Right kidney (tissue), 1 donor: ENCODE measurements at regions not wholly inside any gene's neighbourhood (a gene's known extent, or its start where the extent isn't known, plus 50 kb on each side); places are given as distances from the start of the nearest gene placed in this dataset.
"Not testable (repeated sequence)": the region's sequence is repeated elsewhere in the genome, so short reads cannot be mapped to it uniquely, and the experiment has no call there.

Source experiments
- DNase-seq: peaks from one replicate; pipeline ENCODE4 v3.0.0-alpha.2; 2016

- no peak for DNase-seq
These were observed 262.0 kb upstream of the PIK3C3 start for GRCh38 chr18:41693008-41693407.

- no peak for DNase-seq
These were observed 264.5 kb upstream of the PIK3C3 start for GRCh38 chr18:41690332-41691127.

DNA sequence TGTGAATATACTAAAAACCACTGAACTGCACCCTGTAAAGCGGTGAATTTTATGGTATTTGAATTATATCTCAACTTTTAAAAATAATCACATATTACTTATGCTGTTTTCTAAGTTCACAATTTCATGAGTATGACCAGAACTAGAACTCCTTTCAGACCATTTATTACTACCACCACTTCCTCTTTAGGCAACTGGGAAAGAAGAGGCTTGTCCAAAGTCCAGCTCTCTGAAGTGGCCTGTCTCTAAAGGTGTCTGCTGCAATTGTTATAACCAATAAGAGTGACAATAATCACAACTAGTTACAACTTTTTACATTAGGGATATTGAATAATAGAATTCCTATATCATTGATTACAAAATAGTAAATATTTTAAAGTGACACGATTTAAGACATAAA lies 267.9 kb upstream of the PIK3C3 start:
- DNase-seq, result no peak

DNA sequence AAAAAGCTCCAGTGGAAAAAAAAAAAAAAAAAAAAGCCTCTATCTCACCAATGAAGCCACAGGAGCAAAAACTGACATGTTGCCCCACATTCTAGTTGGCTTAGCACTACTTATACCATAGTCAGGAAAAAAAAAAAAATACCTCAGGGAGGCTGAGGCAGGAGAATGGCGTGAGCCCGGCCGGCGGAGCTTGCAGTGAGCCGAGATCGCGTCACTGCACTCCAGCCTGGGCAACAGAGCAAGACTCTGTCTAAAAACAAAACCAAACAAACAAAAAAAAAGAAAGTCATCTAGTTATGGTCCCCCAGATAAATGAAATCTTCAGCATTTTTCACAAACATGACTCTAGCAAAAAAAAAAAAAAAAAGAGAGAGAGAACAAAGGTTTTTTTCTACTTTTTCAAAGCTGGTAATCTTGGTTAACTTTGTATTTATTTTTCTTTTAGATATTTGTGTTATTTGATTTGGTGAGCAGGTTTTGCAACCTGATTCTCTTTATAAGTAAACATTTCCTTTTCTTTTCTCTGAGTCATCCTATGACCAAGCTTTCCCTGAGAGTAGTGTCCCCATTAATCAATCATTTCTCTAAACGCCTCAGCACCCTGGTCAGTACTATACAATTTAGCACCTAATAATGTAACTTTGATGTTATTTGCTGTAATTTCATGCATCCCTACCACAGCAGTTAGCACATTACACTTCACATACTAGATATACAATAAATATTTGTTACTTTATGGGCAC lies 273.7 kb upstream of the PIK3C3 start:
- no peak for DNase-seq

- no peak for DNase-seq
These were observed 280.5 kb upstream of the PIK3C3 start for GRCh38 chr18:41674506-41674905.

DNA sequence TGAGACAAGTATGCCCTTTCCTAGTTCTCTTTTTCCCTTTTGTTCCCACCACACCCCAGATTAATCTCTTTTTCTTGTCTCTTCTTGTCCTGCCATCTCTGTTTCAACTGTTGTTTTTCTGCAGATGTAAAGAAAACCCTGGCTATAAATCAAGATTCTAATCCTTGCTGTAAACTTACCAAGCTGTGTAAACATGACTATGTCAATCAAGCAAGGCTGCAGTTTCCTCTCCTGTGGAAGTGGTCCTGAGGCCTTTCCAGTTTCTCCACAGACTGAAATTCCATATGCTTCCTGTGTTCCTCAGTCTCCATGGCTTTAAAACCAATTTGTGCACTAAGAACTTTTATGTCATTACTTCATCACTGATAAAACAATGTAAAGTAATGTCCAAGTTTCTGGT lies 288.8 kb upstream of the PIK3C3 start:
- no peak for DNase-seq

GRCh38 chr18:41665210-41665609 lies 289.8 kb upstream of the PIK3C3 start:
- DNase-seq, result no peak

DNA sequence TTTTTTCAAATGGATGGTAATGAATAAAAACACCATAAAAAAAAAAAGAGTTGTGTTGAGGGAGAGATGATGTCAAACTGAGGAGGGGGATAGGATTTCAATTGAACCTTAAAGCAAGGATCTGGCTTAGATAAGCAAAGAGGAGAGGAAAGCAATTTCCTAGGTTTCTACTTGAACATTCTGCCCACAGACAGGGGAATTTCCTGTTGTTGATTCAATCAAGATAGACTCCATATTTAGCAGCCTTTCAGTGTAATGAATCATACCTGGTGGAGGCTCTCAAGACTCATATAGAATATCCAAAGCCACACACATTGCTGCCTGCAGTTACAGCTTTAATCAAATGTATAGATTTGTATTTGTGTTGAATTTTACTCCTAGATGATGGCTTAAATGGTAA lies 294.4 kb upstream of the PIK3C3 start:
- DNase-seq, result no peak

DNA sequence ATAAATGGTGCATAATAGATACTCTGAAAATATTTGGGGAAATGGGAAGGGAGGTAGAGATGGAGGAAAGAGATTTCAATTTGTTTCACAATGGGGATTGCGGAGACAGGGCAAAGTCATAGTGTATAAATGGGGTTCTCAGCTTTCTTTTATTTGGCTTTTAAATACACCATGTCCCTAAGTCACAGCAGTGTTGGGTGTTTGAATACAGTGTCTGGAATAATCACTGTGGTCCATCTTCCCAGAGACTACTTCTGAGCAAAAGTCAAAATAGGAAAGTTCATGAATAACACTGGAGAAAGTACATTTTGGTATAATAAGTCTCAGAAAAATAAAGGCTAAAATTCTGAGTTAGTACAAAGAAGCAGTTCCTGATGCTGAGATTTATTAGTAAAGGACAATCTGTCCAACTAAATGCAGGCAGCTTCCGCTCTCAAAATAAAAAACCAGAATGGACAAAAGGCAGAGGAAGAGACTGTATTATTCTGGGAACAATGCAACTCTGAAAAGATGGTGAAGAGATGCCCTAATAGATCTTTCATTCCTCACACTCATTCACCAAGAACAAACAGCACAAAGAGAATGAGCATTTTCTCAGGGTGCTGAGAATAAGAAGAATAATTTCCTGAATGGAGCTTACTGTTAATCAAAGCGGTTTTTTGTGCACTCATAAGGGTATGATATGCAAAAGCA lies 295.4 kb upstream of the PIK3C3 start:
- no peak for DNase-seq

DNA sequence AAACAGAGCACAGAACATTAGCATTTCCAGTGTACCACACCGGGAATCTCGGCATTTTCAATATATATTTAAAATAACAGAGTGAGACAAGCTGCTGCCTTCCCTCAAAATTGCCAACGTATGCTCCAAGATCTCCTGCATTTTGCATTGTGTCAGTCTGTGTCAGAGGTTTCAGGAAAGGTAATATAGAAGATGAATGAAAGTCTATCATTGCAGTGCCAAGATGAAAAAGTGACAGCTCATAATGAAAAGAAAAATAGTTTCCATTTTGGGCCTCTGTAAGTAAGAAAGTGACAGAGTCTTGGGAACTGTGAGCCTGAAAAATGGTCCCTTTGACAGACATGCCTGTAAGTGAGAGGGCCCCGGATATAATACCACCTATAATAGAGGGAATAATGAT lies 297.8 kb upstream of the PIK3C3 start:
- DNase-seq, result no peak

GRCh38 chr18:41655074-41655473 lies 300.0 kb upstream of the PIK3C3 start:
- no peak for DNase-seq

DNA sequence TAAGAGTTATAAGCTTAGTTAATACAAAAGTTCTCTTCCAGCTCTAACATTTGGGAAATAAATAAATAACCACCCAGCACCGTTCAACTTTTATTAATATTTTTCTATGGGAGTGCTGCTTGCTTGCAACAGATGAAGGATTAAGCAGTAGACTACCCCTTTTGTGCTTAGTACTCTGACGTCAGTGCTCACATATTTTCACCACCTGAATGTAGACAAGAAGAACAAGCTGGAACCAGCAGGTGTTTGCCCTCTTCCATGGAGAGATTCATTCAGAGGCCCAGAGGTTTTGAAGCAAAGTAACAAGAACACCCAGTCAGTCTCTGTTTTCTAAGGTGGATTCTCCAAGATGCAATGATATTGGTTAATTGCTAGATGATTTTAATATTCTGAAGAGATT lies 307.1 kb upstream of the PIK3C3 start:
- no peak for DNase-seq

DNA sequence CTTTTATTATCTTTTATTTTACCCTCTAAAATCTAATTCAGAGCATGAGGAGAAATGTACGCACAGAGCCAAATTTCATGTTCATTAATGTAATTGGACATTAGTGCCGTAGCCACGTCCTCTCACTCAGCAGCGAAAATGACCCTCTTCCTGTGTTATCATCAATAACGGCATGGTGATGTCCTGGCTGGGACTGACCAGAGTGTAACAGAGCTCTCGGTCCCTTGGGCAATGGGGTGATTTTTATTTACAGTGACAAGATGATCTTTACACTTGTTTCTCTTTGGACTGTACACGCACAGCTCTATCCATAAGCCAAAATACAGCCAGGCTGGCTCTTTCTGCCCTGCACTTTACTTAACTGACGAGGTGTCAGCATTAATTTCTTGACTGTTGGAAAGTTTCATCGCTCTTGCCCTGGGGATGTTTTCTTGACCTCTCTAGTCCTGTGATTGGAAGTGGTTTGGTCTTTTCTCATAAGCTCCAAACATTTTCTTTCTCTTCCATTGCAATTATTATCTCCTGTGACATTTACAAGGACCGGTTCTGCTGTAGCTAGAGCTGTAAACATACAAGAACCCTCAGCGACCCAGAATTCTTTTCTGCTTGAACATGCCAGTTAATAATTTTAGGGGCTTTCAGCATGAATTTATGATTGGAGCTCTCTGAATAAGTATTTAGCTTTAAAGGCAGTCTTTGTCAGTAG lies 308.0 kb upstream of the PIK3C3 start:
- DNase-seq, result no peak

- DNase-seq, result no peak
These were observed 309.3 kb upstream of the PIK3C3 start for GRCh38 chr18:41645589-41646360.

DNA sequence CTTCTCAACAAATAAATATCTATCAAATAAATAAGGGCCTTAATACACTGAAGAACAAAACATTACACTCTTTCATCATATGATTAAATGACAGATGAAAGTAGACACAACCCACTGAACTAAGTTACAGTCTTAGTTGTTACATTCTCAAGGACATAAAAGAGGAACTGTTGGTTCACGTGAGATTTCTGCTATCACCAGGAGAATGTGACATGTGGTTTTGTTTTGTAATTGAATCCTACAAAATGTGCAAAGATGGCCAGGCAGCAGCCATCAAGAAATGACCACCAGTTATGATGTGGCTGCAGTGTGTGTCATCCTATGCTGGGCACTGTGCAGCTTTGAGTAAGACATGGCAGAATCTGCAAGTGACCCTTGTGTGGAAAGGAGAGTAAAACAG lies 310.6 kb upstream of the PIK3C3 start:
- DNase-seq, result no peak

- no peak for DNase-seq
These were observed 311.6 kb upstream of the PIK3C3 start for GRCh38 chr18:41643427-41643826.

DNA sequence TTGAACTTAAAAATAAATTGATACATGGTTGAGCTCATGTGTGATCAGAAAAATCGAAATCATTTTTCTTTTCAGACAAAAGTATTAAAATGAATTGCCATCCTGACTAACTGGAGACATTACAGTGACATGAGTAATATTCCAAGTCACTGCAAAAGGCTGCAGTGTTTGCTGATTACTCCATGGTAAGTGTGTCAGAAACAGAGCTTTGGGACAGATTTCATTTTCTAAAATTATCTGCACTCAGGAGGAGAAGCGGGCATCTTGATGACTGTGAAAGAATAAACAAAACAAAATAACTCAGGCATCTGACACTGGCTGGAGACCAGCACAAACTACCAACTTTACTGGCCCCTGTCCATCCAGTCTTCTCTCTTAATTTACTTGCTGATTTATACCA lies 312.3 kb upstream of the PIK3C3 start:
- no peak for DNase-seq

GRCh38 chr18:41639218-41639617 lies 315.8 kb upstream of the PIK3C3 start:
- DNase-seq, result no peak

GRCh38 chr18:41631723-41632285 lies 323.2 kb upstream of the PIK3C3 start:
- DNase-seq, result not testable (repeated sequence)

DNA sequence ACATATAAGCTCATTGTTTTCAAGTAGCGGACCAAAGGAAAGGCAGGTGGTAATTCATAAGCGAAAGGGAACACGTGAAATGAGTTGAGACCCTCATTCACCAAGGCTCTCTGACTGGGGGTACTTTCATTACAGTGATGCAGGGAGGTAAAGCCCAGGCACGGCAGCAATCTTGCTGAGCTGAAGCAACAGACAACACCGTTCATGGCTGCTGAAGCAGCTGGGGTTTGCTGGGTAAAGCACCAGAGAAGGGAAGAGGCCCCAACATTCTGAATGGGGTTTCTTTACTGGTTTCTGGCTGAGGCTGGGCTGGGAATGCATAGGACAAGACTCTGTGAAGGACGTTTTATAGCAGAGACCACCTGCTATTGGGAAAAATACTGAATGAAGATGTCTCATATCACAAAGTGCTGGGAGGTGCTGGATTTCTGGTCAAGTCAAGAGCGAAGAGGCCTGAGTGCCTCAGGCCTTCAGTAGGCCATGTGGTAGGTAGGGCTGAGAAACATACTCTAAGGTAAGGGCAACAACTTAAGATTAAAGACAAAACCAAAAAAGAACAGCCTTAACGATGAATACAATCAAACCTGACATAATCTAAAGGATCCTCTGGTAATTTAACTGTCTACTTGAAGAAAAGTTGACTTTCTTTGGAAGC lies 324.7 kb upstream of the PIK3C3 start:
- DNase-seq, result no peak

DNA sequence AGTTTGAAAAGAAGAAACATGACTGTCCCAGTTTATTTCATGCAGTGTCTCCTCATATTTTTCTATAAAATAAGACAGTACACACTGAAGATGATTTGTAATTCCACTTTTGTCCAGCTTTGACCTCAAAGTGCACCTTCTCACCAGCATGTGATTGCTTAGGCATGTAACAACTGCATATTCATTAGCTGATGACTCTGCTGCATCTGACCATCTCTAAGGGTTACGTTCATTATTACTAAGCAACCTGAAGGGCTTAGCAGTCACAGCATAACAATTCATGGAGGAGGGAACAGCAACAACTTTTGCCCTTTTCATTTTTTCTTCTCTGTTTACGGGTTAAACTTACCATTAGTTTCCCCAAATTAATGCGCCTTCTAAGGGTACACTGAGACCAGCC lies 330.6 kb upstream of the PIK3C3 start:
- no peak for DNase-seq
